ENCODE measurements at regions not wholly inside any gene's neighbourhood (a gene's known extent, or its start where the extent isn't known, plus 50 kb on each side); places are given as distances from the start of the nearest gene placed in this dataset.

- TF ChIP-seq CTCF (IDR thresholded peaks at IDR 0.05) (no peak), POLR2A (IDR thresholded peaks at IDR 0.05) (no peak)
These were observed 172.6 kb downstream of the FHIP1A start for GRCh38 chr4:151581570-151581969.
